WTC11 (cell line): ENCODE measurements at regions not wholly inside any gene's neighbourhood (a gene's known extent, or its start where the extent isn't known, plus 50 kb on each side); places are given as distances from the start of the nearest gene placed in this dataset.

Source experiments
- ATAC-seq: fragments of 200-7000 bp; cut with Tn5 transposase; 2 replicates; pipeline ENCODE4 v1.10.0; 2021; ENCODE audit warnings: mild to moderate bottlenecking, moderate library complexity
- CTCF ChIA-PET: fragments of 300-600 bp; sonication (Branson Sonifier 250); formaldehyde crosslinking; loops from one replicate; lab custom pipeline; 2021; ENCODE audit warnings: antibody characterized with exemption; lab: Charles Lee
- POLR2A ChIA-PET: fragments of 350-600 bp; sonication (Branson Sonifier 250); formaldehyde crosslinking; loops from one replicate; lab custom pipeline; 2021; ENCODE audit warnings: antibody characterized with exemption; lab: Charles Lee
- DNase-seq: peaks from one replicate; pipeline ENCODE4 v3.0.0; 2021; ENCODE audit warnings: low spot score
- H3K27ac Mint-ChIP-seq: 2 replicates; pipeline ENCODE4 v1.8.0; 2021; ENCODE audit warnings: mixed read lengths
- H3K27me3 Mint-ChIP-seq: 2 replicates; pipeline ENCODE4 v1.8.0; 2021; ENCODE audit warnings: low read depth, mild to moderate bottlenecking, moderate library complexity, mixed read lengths
- H3K36me3 Mint-ChIP-seq: 2 replicates; pipeline ENCODE4 v1.8.0; 2021; ENCODE audit warnings: mixed read lengths
- H3K4me1 Mint-ChIP-seq: 2 replicates; pipeline ENCODE4 v1.8.0; 2022; ENCODE audit warnings: mixed read lengths
- H3K4me3 Mint-ChIP-seq: 2 replicates; pipeline ENCODE4 v1.8.0; 2021; ENCODE audit warnings: mild to moderate bottlenecking, moderate library complexity, mixed read lengths
- H3K9me3 Mint-ChIP-seq: 2 replicates; pipeline ENCODE4 v1.8.0; 2021; ENCODE audit warnings: mixed read lengths
- AR ChIP-seq: fragments of 250-450 bp; sonication (Bioruptor Pico); IDR thresholded peaks from 2 replicates; pipeline ENCODE4 v1.9.0; 2021; ENCODE audit warnings: mild to moderate bottlenecking
- ATF2 ChIP-seq: sonication (generic); formaldehyde crosslinking; IDR thresholded peaks from 2 replicates; pipeline ENCODE4 v1.8.1; 2022; ENCODE audit warnings: low read depth, missing genetic modification reagents, borderline replicate concordance
- E2F4 ChIP-seq: sonication (generic); formaldehyde crosslinking; IDR thresholded peaks from 2 replicates; pipeline ENCODE4 v1.8.1; 2022; ENCODE audit warnings: low read depth, mild to moderate bottlenecking, moderate library complexity, missing genetic modification reagents, borderline replicate concordance
- ETV6 ChIP-seq: sonication (generic); formaldehyde crosslinking; IDR thresholded peaks from 2 replicates; pipeline ENCODE4 v1.8.1; 2022; ENCODE audit warnings: mild to moderate bottlenecking, missing genetic modification reagents
- FOXJ3 ChIP-seq: sonication (generic); formaldehyde crosslinking; IDR thresholded peaks from 2 replicates; pipeline ENCODE4 v1.9.0; 2021; ENCODE audit warnings: missing genetic modification reagents, mild to moderate bottlenecking, borderline replicate concordance
- FOXP1 ChIP-seq: sonication (generic); formaldehyde crosslinking; IDR thresholded peaks from 2 replicates; pipeline ENCODE4 v1.8.0; 2022; ENCODE audit warnings: missing genetic modification reagents, mild to moderate bottlenecking, moderate library complexity, borderline replicate concordance
- JUN ChIP-seq: sonication (generic); formaldehyde crosslinking; IDR thresholded peaks from 2 replicates; pipeline ENCODE4 v1.8.0; 2023; ENCODE audit warnings: mild to moderate bottlenecking, missing genetic modification reagents
- NFE2L1 ChIP-seq: sonication (generic); formaldehyde crosslinking; IDR thresholded peaks from 2 replicates; pipeline ENCODE4 v1.8.1; 2023; ENCODE audit warnings: missing genetic modification reagents
- NFYB ChIP-seq: sonication (generic); formaldehyde crosslinking; conservative IDR thresholded peaks from 2 replicates; pipeline ENCODE4 v1.8.0; 2022; ENCODE audit warnings: low read depth, missing genetic modification reagents
- OVOL2 ChIP-seq: fragments of 250-450 bp; sonication (Bioruptor Pico); IDR thresholded peaks from 2 replicates; pipeline ENCODE4 v1.9.0; 2021; ENCODE audit warnings: mild to moderate bottlenecking, borderline replicate concordance
- SMAD3 ChIP-seq: sonication (generic); formaldehyde crosslinking; IDR thresholded peaks from 2 replicates; pipeline ENCODE4 v1.8.0; 2022; ENCODE audit warnings: missing genetic modification reagents, mild to moderate bottlenecking, borderline replicate concordance
- SP1 ChIP-seq: sonication (generic); formaldehyde crosslinking; conservative IDR thresholded peaks from 2 replicates; pipeline ENCODE4 v1.8.1; 2022; ENCODE audit warnings: missing genetic modification reagents
- STAT6 ChIP-seq: sonication (generic); formaldehyde crosslinking; conservative IDR thresholded peaks from 2 replicates; pipeline ENCODE4 v1.8.1; 2023; ENCODE audit warnings: mild to moderate bottlenecking, low read depth, missing genetic modification reagents, moderate library complexity
- TCF7 ChIP-seq: sonication (generic); formaldehyde crosslinking; IDR thresholded peaks from 2 replicates; pipeline ENCODE4 v1.8.0; 2022; ENCODE audit warnings: mild to moderate bottlenecking, low read depth, missing genetic modification reagents, moderate library complexity
- TEAD1 ChIP-seq: sonication (generic); formaldehyde crosslinking; IDR thresholded peaks from 2 replicates; pipeline ENCODE4 v1.8.0; 2022; ENCODE audit warnings: mild to moderate bottlenecking, missing genetic modification reagents
- USF1 ChIP-seq: sonication (generic); formaldehyde crosslinking; IDR thresholded peaks from 2 replicates; pipeline ENCODE4 v1.8.0; 2022; ENCODE audit warnings: mild to moderate bottlenecking, missing genetic modification reagents
- ZNF671 ChIP-seq: fragments of 250-450 bp; sonication (Bioruptor Pico); IDR thresholded peaks from 2 replicates; pipeline ENCODE4 v1.8.0; 2021; ENCODE audit warnings: mild to moderate bottlenecking
- TF ChIP-seq, protein P1 (sequence below): sonication (generic); formaldehyde crosslinking; IDR thresholded peaks from 2 replicates; pipeline ENCODE4 v1.8.1; 2023; ENCODE audit warnings: mild to moderate bottlenecking, missing genetic modification reagents, moderate library complexity
- TF ChIP-seq, protein P2 (sequence below): sonication (generic); formaldehyde crosslinking; IDR thresholded peaks from 2 replicates; pipeline ENCODE4 v1.8.0; 2023; ENCODE audit warnings: missing genetic modification reagents, mild to moderate bottlenecking, borderline replicate concordance

DNA sequence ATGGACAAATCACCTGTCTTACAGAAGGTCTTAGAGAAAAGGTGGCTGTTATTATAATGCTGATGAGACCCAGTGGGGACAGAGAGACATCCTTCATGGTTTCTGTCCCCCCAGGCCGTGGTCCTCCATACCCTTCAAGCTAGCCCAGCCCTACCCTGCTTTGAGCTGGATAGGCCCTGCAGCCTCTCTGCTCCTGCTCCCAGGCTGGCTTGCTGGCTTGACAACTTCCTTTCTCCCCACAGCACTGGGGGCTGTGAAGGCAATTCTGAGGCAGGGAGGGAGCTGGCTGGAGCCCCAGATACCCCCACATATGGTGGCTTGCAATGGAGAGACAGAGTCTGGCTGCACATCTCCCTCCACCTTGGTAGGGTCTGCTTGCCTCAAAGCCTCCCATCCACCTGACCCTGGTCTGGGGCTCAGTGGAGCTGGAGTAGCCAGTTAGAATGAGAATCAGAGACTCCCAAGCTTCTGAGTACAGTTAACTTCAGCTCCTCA, 118.2 kb downstream of the PJA1 start:
- CTCF ChIA-PET, result no interaction called here
- Mint-ChIP-seq H3K27ac (no peak overlapping the region), H3K36me3 (no peaks in the 10 kb centered on the region), H3K4me1 (no peaks in the 10 kb centered on the region), H3K4me3 (no peak overlapping the region), H3K27me3 (no peaks in the 10 kb centered on the region), H3K9me3 (no peaks in the 10 kb centered on the region)
- ATAC-seq (no peak), DNase-seq (no peak)
- TF ChIP-seq TEAD1 (CRISPR knock-in tag) (no peak), ZNF671 (no peak), AR (CRISPR knock-in tag) (no peak), OVOL2 (CRISPR knock-in tag) (no peak), E2F4 (CRISPR knock-in tag) (no peak), SMAD3 (CRISPR knock-in tag) (no peak), ATF2 (no peak), JUN (CRISPR knock-in tag) (no peak), FOXP1 (CRISPR knock-in tag) (no peak), SP1 (CRISPR knock-in tag) (no peak), ETV6 (CRISPR knock-in tag) (no peak), FOXJ3 (CRISPR knock-in tag) (no peak), USF1 (CRISPR knock-in tag) (no peak), TCF7 (CRISPR knock-in tag) (no peak), NFYB (CRISPR knock-in tag) (no peak), STAT6 (CRISPR knock-in tag) (no peak), NFE2L1 (no peak)
- TF ChIP-seq, protein P1, sequence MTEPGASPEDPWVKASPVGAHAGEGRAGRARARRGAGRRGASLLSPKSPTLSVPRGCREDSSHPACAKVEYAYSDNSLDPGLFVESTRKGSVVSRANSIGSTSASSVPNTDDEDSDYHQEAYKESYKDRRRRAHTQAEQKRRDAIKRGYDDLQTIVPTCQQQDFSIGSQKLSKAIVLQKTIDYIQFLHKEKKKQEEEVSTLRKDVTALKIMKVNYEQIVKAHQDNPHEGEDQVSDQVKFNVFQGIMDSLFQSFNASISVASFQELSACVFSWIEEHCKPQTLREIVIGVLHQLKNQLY (CRISPR knock-in tag), result no peak
- TF ChIP-seq, protein P2, sequence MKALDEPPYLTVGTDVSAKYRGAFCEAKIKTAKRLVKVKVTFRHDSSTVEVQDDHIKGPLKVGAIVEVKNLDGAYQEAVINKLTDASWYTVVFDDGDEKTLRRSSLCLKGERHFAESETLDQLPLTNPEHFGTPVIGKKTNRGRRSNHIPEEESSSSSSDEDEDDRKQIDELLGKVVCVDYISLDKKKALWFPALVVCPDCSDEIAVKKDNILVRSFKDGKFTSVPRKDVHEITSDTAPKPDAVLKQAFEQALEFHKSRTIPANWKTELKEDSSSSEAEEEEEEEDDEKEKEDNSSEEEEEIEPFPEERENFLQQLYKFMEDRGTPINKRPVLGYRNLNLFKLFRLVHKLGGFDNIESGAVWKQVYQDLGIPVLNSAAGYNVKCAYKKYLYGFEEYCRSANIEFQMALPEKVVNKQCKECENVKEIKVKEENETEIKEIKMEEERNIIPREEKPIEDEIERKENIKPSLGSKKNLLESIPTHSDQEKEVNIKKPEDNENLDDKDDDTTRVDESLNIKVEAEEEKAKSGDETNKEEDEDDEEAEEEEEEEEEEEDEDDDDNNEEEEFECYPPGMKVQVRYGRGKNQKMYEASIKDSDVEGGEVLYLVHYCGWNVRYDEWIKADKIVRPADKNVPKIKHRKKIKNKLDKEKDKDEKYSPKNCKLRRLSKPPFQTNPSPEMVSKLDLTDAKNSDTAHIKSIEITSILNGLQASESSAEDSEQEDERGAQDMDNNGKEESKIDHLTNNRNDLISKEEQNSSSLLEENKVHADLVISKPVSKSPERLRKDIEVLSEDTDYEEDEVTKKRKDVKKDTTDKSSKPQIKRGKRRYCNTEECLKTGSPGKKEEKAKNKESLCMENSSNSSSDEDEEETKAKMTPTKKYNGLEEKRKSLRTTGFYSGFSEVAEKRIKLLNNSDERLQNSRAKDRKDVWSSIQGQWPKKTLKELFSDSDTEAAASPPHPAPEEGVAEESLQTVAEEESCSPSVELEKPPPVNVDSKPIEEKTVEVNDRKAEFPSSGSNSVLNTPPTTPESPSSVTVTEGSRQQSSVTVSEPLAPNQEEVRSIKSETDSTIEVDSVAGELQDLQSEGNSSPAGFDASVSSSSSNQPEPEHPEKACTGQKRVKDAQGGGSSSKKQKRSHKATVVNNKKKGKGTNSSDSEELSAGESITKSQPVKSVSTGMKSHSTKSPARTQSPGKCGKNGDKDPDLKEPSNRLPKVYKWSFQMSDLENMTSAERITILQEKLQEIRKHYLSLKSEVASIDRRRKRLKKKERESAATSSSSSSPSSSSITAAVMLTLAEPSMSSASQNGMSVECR (CRISPR knock-in tag), result no peak
- POLR2A ChIA-PET, result no interaction called here
